ENCODE measurements at regions not wholly inside any gene's neighbourhood (a gene's known extent, or its start where the extent isn't known, plus 50 kb on each side); places are given as distances from the start of the nearest gene placed in this dataset.

GRCh38 chr2:180370511-180371205 is 363.6 kb upstream of the CWC22 start:
- Histone ChIP-seq H3K4me3 (ENCODE audit: low read depth, low read length) (no peak overlapping the region), H3K27me3 (ENCODE audit: insufficient read depth, low read depth, severe bottlenecking) (no peaks in the 10 kb centered on the region), H3K27ac (no peak overlapping the region), H3K9me3 (ENCODE audit: severe bottlenecking) (no peaks in the 10 kb centered on the region), H3K36me3 (no peaks in the 10 kb centered on the region)
- no peak for TF ChIP-seq CTCF (IDR thresholded peaks at IDR 0.05; ENCODE audit: low read depth, low read length)
- no peak for DNase-seq

GRCh38 chr2:180368881-180369280 is 361.8 kb upstream of the CWC22 start:
- H3K4me3 ChIP-seq (ENCODE audit: low read depth, low read length), result no peak overlapping the region
- DNase-seq, result no peak

DNA sequence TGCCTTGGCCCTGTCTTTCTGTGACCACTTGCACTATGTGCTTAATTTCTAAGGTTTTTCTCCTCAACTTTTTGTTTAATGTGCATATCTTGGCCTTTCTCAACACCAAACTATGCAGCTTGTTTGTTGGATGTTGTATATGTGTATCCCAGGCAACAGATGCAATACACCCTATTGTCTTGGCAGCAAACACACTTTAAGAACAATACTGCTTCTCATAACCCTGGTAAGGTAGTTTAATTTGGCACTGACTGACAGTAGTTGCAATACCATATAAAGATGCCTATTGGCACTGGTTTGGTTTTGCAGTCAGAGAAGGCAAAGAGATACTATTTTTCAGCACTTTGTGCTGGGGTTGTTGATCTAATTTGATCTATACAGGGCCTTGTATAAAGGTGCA is 360.7 kb upstream of the CWC22 start:
- no peak for DNase-seq
- no peak overlapping the region for H3K4me3 ChIP-seq (ENCODE audit: low read depth, low read length)
- no peak overlapping the region for H3K27ac ChIP-seq
- no peaks in the 10 kb centered on the region for H3K9me3 ChIP-seq (ENCODE audit: severe bottlenecking)
- H3K27me3 ChIP-seq (ENCODE audit: insufficient read depth, low read depth, severe bottlenecking), result no peaks in the 10 kb centered on the region
- H3K36me3 ChIP-seq, result no peaks in the 10 kb centered on the region
- TF ChIP-seq CTCF (IDR thresholded peaks at IDR 0.05; ENCODE audit: low read depth, low read length), result no peak

More at GRCh38 chr2:180368881-180369280, 361.8 kb upstream of the CWC22 start:
- H3K36me3 ChIP-seq, result no peaks in the 10 kb centered on the region
- TF ChIP-seq CTCF (IDR thresholded peaks at IDR 0.05; ENCODE audit: low read depth, low read length), result no peak
- no peaks in the 10 kb centered on the region for H3K9me3 ChIP-seq (ENCODE audit: severe bottlenecking)
- H3K27me3 ChIP-seq (ENCODE audit: insufficient read depth, low read depth, severe bottlenecking), result no peaks in the 10 kb centered on the region
- H3K27ac ChIP-seq, result no peak overlapping the region

GRCh38 chr2:180366481-180366880 is 359.4 kb upstream of the CWC22 start:
- H3K4me3 ChIP-seq (ENCODE audit: low read depth, low read length), result no peak overlapping the region
- H3K27ac ChIP-seq, result no peak overlapping the region
- no peak for DNase-seq
- no peak for TF ChIP-seq CTCF (IDR thresholded peaks at IDR 0.05; ENCODE audit: low read depth, low read length)
- H3K36me3 ChIP-seq, result no peaks in the 10 kb centered on the region
- H3K9me3 ChIP-seq (ENCODE audit: severe bottlenecking), result no peaks in the 10 kb centered on the region
- H3K27me3 ChIP-seq (ENCODE audit: insufficient read depth, low read depth, severe bottlenecking), result no peaks in the 10 kb centered on the region

DNA sequence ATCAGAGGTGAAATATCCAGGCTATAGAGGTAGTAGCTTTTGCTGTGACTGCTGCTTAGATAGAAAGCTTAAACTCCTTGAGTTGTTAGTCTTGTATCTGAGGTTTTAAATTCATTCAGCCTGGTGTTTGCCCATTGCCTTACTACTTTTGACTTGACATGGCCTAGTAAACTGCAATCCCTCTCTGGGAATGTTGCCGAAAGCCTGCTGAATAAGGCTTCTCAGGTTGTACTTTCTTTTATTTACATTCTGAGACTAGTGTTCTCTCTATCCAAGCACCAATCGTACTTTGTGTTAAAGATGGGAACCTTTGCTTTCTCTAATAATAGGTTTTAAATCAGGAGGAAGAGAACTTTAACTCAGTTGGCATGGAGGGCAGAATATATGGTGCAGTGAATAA is 357.6 kb upstream of the CWC22 start:
- no peaks in the 10 kb centered on the region for H3K9me3 ChIP-seq (ENCODE audit: severe bottlenecking)
- TF ChIP-seq CTCF (IDR thresholded peaks at IDR 0.05; ENCODE audit: low read depth, low read length), result no peak
- no peak for DNase-seq
- H3K27ac ChIP-seq, result no peak overlapping the region
- no peaks in the 10 kb centered on the region for H3K27me3 ChIP-seq (ENCODE audit: insufficient read depth, low read depth, severe bottlenecking)
- H3K4me3 ChIP-seq (ENCODE audit: low read depth, low read length), result no peak overlapping the region
- H3K36me3 ChIP-seq, result no peaks in the 10 kb centered on the region

- H3K27me3 ChIP-seq (ENCODE audit: insufficient read depth, low read depth, severe bottlenecking), result no peaks in the 10 kb centered on the region
Measured at GRCh38 chr2:180360283-180360618, 353.2 kb upstream of the CWC22 start.

More at GRCh38 chr2:180360283-180360618, 353.2 kb upstream of the CWC22 start:
- no peak for TF ChIP-seq CTCF (IDR thresholded peaks at IDR 0.05; ENCODE audit: low read depth, low read length)
- Histone ChIP-seq H3K36me3 (no peaks in the 10 kb centered on the region), H3K27ac (no peak overlapping the region), H3K4me3 (ENCODE audit: low read depth, low read length) (no peak overlapping the region), H3K9me3 (ENCODE audit: severe bottlenecking) (no peaks in the 10 kb centered on the region)
- no peak for DNase-seq

All from WERI-Rb-1 (cell line).